MCF 10A (cell line): ENCODE measurements at regions not wholly inside any gene's neighbourhood (a gene's known extent, or its start where the extent isn't known, plus 50 kb on each side); places are given as distances from the start of the nearest gene placed in this dataset.

ENCODE experiments used
- BruUV-seq: library from RNA; stranded (reverse); fragments of 400-500 nt; replicated peaks from 2 replicates; lab custom pipeline; 2021; lab: Mats Ljungman, UMichigan
- CTCF ChIA-PET: fragments of 300-600 bp; sonication (Branson Sonifier 250); formaldehyde crosslinking; extraction: SDS; loops from one replicate; lab custom pipeline; 2021; ENCODE audit warnings: antibody characterized with exemption, inconsistent platforms; lab: Yijun Ruan, JAX
- POLR2A ChIA-PET: fragments of 300-600, 350-650 bp; sonication (Branson Sonifier 250); formaldehyde crosslinking; extraction: SDS; loops from one replicate; lab custom pipeline; 2020; ENCODE audit warnings: antibody characterized with exemption, inconsistent platforms; lab: Yijun Ruan, JAX
- DNase-seq: peaks from one replicate; pipeline ENCODE4 v3.0.0-alpha.2; 2018; ENCODE audit not compliant: unreplicated experiment
- H3K27ac Mint-ChIP-seq: one replicate; pipeline ENCODE4 v1.8.0; 2022; ENCODE audit warnings: mild to moderate bottlenecking, low read depth, mixed read lengths; ENCODE audit not compliant: unreplicated experiment
- H3K27me3 Mint-ChIP-seq: one replicate; pipeline ENCODE4 v1.8.0; 2022; ENCODE audit warnings: mixed read lengths; ENCODE audit not compliant: insufficient read depth, unreplicated experiment
- H3K36me3 Mint-ChIP-seq: one replicate; pipeline ENCODE4 v1.8.0; 2022; ENCODE audit warnings: mild to moderate bottlenecking, moderate library complexity, mixed read lengths; ENCODE audit not compliant: insufficient read depth, unreplicated experiment
- H3K4me1 Mint-ChIP-seq: one replicate; pipeline ENCODE4 v1.8.0; 2022; ENCODE audit warnings: mixed read lengths; ENCODE audit not compliant: insufficient read depth, unreplicated experiment
- H3K4me3 Mint-ChIP-seq: one replicate; pipeline ENCODE4 v1.8.0; 2022; ENCODE audit warnings: mild to moderate bottlenecking, moderate library complexity, mixed read lengths; ENCODE audit not compliant: unreplicated experiment
- H3K9me3 Mint-ChIP-seq: one replicate; pipeline ENCODE4 v1.8.0; 2022; ENCODE audit warnings: mixed read lengths; ENCODE audit not compliant: unreplicated experiment
- CTCF ChIP-seq: fragments of 200-600 bp; IDR thresholded peaks from one replicate; pipeline ENCODE4 v1.8.0; 2022; ENCODE audit warnings: antibody characterized with exemption, mild to moderate bottlenecking; ENCODE audit not compliant: unreplicated experiment
- intact Hi-C: fragments of 100-400 bp; cut with micrococcal nuclease; formaldehyde crosslinking; loops from 2 replicates; pipeline ENCODE4 v1.14.1; 2022

DNA sequence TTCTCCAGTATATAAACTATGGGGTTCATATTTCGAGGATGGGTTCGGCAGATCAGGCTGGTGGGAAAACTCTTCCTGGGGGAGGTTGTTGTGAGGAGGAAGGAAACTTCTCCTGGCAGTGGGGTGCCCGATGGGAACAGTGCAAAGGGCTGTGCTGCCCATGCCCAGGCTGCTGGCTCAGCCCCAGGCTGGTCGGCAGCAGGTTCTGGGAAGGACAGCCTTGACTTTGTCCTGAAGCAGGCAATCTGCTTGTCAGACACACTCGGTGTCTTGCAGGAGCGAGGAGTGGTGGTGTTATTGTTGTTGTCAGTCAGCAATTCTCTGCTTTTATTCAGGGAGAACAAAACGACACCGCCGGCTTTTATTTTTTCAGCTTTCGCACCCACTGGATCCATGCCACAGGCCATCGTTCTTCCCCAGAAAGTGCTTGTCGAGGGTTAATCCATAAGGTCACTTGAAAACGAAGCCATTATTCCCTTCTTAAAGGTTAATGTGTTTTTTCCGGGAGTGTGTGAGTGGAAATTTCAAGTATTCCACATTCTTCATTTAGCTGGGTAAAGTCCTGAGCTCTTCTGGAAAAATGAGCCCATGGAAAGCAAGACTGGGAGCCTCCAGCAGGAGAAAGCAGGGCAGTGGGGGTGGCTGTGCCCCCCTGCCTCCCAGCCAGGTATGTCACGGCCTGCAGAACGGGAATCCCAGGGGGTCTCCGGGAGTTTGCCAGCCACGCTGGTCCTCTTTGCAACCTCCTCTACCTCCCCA is 57.0 kb upstream of the STX16 start:
- BruUV-seq, result no TSS peak
- no peak for TF ChIP-seq CTCF
- no peak overlapping the region for H3K27ac Mint-ChIP-seq
- ChIA-PET CTCF (no interaction called here), POLR2A (interaction anchor here (0.6 kb wide), 2 partner anchors 15 to 76 kb away, joined by 3 read pairs; no protein-coding TSS in a partner anchor)
- no peaks in the 10 kb centered on the region for H3K9me3 Mint-ChIP-seq
- peaks cover 47% of the 10 kb centered on the region for H3K27me3 Mint-ChIP-seq
- H3K4me3 Mint-ChIP-seq, result no peak overlapping the region
- no peaks in the 10 kb centered on the region for H3K4me1 Mint-ChIP-seq
- no peaks in the 10 kb centered on the region for H3K36me3 Mint-ChIP-seq
- no peak for DNase-seq
- intact Hi-C loops, result no loop called here

DNA sequence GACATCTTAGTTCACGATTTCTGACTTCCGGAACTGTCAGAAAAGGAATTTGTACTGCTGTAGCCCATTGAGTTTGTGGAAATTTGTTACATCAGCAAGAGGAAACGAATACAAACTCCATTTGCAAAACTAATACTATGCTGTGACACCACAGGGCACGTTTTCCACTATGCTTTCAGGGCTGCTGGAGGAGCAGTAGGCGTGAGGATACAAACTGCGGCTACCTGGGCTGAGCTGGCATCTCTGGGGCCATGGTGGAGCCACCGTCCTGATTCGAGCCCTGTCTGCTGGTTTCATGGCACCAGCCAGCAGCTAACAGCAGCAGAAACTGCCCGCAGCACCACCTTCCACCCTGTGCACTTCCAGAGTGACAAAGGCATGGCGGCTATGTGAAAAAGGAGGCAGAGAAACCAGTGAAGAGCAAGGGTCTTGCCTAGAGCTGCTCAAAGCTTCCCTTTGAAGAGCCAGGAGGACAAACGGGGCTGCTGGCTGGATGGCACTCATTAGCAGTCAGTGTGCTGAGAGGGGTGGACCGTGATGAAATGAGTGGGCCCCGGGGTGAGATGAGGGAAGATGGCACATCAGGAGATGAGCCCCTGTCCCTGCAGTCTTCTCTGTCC is 58.9 kb upstream of the STX16 start:
- H3K9me3 Mint-ChIP-seq, result no peaks in the 10 kb centered on the region
- BruUV-seq, result no TSS peak

GRCh38 chr20:58590679-58591473 is 60.2 kb upstream of the STX16 start:
- Mint-ChIP-seq H3K27me3 (peaks cover 67% of the 10 kb centered on the region), H3K9me3 (no peaks in the 10 kb centered on the region), H3K27ac (no peak overlapping the region), H3K4me3 (no peak overlapping the region), H3K4me1 (no peaks in the 10 kb centered on the region), H3K36me3 (no peaks in the 10 kb centered on the region)
- TF ChIP-seq CTCF, result no peak
- no TSS peak for BruUV-seq
- intact Hi-C loops, result no loop called here
- CTCF ChIA-PET, result no interaction called here
- POLR2A ChIA-PET, result no interaction called here
- DNase-seq, result no peak

More for the DNA sequence above, 58.9 kb upstream of the STX16 start:
- Mint-ChIP-seq H3K4me1 (no peaks in the 10 kb centered on the region), H3K36me3 (no peaks in the 10 kb centered on the region), H3K27me3 (peaks cover 65% of the 10 kb centered on the region), H3K27ac (no peak overlapping the region), H3K4me3 (no peak overlapping the region)
- ChIA-PET CTCF (interaction anchor here (0.6 to 1.1 kb wide), 2 partner anchors 14 to 263 kb away, joined by 3 to 4 read pairs; no protein-coding TSS in a partner anchor), POLR2A (no interaction called here)
- TF ChIP-seq CTCF, result no peak
- no peak for DNase-seq
- intact Hi-C loops, result no loop called here

GRCh38 chr20:58587467-58587866 is 63.6 kb upstream of the STX16 start:
- H3K9me3 Mint-ChIP-seq, result no peaks in the 10 kb centered on the region
- no peak overlapping the region for H3K27ac Mint-ChIP-seq
- H3K27me3 Mint-ChIP-seq, result peaks cover 53% of the 10 kb centered on the region
- H3K4me1 Mint-ChIP-seq, result no peaks in the 10 kb centered on the region
- CTCF ChIA-PET, result no interaction called here
- no TSS peak for BruUV-seq
- H3K4me3 Mint-ChIP-seq, result no peak overlapping the region
- intact Hi-C loops, result no loop called here
- POLR2A ChIA-PET, result no interaction called here
- H3K36me3 Mint-ChIP-seq, result no peaks in the 10 kb centered on the region
- TF ChIP-seq CTCF, result no peak
- no peak for DNase-seq
